Lower leg skin (tissue), 4 donors: ENCODE measurements at regions not wholly inside any gene's neighbourhood (a gene's known extent, or its start where the extent isn't known, plus 50 kb on each side); places are given as distances from the start of the nearest gene placed in this dataset.

Source experiments
- DNase-seq, 2 donors: peaks; one replicate each; pipeline ENCODE4 v3.0.0-alpha.2; 2019; ENCODE audit warnings: low spot score in 2 of 2
- H3K4me3 ChIP-seq: fragments of 200-600 bp; sonication (generic); 2 replicates; pipeline ENCODE4 v1.5.1; 2017; ENCODE audit warnings: mild to moderate bottlenecking, low read depth; ENCODE audit not compliant: poor library complexity, severe bottlenecking
- POLR2A ChIP-seq, 2 donors: fragments of 450-650 bp; IDR thresholded peaks; one replicate each; pipeline ENCODE4 v1.6.1; 2016 to 2017; ENCODE audit warnings: antibody characterized with exemption in 2 of 2, mild to moderate bottlenecking in 1 of 2, moderate library complexity in 1 of 2
- WGBS, 2 donors: methylation state at CpG; one replicate each; pipeline ENCODE4 v1.1.5; 2018; 5-methylcytosine and 5-hydroxymethylcytosine counted together
- intact Hi-C: fragments of 100-400 bp; cut with DNase I; formaldehyde crosslinking; loops from one replicate; pipeline ENCODE4 v1.15.0; 2023; ENCODE audit warnings: low total_unique reads
- TF ChIP-seq, protein P1 (sequence below), 3 donors: fragments of 450-650 bp; IDR thresholded peaks; one replicate each; pipeline ENCODE4 v1.5.1; 2016; ENCODE audit warnings: antibody characterized with exemption in 3 of 3, mild to moderate bottlenecking in 3 of 3, moderate library complexity in 2 of 3

DNA sequence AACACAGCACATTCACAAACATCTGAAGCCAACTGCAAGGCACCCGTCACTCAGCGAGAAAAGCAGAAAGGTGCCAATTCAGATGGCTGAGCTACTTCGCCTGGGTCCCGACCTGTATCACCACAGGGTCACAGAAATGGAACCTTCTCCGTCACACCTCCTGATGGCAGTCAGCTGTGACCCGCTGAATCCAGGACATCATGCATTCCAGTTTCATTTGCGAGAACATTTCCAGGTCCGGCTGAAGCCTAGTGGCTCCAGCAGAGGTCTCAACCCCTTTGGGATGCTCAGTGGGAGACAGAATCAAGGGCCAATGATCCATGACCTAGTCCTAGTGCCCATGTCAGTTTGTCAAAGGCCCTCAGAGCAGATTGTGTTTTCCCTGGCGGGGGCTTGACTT lies 193.6 kb upstream of the KLF14 start:
- no peak for DNase-seq
- intact Hi-C loops, result no loop called here
- TF ChIP-seq, protein P1, sequence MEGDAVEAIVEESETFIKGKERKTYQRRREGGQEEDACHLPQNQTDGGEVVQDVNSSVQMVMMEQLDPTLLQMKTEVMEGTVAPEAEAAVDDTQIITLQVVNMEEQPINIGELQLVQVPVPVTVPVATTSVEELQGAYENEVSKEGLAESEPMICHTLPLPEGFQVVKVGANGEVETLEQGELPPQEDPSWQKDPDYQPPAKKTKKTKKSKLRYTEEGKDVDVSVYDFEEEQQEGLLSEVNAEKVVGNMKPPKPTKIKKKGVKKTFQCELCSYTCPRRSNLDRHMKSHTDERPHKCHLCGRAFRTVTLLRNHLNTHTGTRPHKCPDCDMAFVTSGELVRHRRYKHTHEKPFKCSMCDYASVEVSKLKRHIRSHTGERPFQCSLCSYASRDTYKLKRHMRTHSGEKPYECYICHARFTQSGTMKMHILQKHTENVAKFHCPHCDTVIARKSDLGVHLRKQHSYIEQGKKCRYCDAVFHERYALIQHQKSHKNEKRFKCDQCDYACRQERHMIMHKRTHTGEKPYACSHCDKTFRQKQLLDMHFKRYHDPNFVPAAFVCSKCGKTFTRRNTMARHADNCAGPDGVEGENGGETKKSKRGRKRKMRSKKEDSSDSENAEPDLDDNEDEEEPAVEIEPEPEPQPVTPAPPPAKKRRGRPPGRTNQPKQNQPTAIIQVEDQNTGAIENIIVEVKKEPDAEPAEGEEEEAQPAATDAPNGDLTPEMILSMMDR (IDR thresholded peaks at IDR 0.05), result no peak
- TF ChIP-seq POLR2A (IDR thresholded peaks at IDR 0.05), result no peak
- 92% methylated on average over 9 of the region's 9 CpGs for WGBS, 2 donors
- H3K4me3 ChIP-seq, result no peak overlapping the region

DNA sequence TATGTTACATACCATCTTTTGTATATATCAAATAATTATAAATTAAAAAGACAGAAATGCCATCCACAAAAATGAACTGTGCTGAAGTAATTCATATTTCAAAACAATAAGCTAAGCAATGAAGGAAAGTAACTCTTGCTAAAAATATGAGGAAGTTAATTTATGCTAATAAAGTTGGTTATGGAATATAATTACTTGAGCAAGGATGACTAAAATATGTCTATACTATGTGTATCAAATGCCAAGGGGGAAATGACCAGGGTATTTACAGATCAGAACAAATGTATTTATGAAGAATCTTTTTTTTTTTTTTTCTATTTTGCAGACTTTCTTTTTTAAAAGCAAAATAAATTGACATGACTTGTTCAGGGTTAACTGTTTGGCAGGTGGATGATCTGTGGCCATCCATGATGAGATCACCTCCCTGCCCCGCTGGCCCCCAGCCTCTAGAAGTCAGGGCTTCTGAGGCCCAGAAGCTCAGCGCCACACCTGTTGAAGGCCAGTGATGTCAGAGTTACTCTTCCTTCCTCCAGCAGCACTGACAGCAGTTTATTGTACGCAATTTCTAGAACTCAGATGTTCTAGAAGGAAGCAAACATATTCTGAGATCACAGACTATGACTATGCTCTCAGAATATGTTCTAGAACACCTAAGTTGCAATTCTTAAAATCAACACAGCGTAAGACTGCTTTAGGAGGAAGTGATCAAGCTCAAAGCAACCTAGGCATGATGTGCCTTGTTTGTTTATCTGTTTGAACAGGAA lies 196.1 kb upstream of the KLF14 start:
- 53 to 54% methylated on average over 4 of the region's 4 CpGs for WGBS, 2 donors
- H3K4me3 ChIP-seq, result no peak overlapping the region
- no peak for DNase-seq
- TF ChIP-seq, protein P1 (IDR thresholded peaks at IDR 0.05), result no peak
- no peak for TF ChIP-seq POLR2A (IDR thresholded peaks at IDR 0.05)
- intact Hi-C loops, result no loop called here

DNA sequence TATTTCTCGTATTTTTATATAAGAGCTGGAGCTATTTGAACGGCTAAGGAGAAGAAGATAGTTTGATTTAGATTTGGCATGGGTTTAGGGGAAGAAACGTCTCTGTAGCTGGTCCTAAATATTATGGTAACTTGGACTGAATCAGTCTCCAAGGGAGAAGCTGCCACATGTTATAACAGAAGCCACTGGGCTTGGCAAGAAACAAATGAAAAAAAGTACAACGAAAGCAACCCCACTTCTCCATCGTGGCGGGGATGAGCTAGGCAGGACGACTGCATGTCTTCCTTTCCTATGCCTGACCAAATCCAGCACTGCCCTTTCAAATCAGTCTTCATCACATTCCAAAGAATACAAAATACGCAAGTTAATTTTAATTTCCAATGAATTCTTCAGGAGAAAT lies 196.7 kb upstream of the KLF14 start:
- intact Hi-C loops, result no loop called here
- WGBS, 2 donors, result 41 to 42% methylated on average over 8 of the region's 8 CpGs

DNA sequence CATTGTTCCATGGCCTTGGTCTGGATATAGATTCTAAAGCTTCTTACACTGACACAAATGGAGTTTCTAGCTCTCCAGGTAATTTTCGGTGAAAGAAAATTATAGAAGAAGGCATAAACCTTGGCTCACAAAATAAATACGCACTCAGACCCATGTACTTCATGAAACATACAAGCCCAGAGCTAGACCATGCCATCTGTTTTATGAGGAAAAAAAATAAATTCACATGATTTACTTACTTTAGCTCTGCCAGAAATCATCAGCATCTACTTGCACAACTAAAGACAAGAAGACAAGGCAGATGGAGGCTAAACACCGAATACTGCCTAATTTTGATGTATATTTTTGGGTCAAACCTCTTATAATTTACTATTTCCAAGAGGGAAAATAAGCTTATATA lies 197.4 kb upstream of the KLF14 start:
- WGBS, 2 donors, result 94% methylated on average over 3 of the region's 3 CpGs
- intact Hi-C loops, result no loop called here
- TF ChIP-seq POLR2A (IDR thresholded peaks at IDR 0.05), result no peak
- TF ChIP-seq, protein P1 (IDR thresholded peaks at IDR 0.05), result no peak
- DNase-seq, result no peak
- no peak overlapping the region for H3K4me3 ChIP-seq

More for the DNA sequence above, 196.7 kb upstream of the KLF14 start:
- no peak for DNase-seq
- no peak overlapping the region for H3K4me3 ChIP-seq
- TF ChIP-seq, protein P1 (IDR thresholded peaks at IDR 0.05), result no peak
- TF ChIP-seq POLR2A (IDR thresholded peaks at IDR 0.05), result no peak

DNA sequence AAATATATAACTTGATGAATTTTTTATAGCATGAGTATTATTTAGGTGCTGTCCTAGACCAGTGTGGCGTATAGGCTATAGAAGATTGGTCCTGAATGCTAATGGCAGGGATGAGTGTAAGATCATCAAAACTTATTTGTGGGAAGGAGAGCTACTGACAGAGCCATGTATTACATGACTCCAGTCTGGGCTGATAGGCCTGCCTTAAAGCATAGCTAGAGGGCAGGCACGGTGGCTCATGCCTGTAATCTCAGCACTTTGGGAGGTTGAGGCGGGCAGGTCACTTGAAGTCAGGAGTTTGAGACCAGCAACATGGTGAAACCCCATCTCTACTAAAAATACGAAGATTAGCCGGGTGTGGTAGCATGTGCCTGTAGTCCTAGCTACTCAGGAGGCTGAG lies 198.1 kb upstream of the KLF14 start:
- no peak for TF ChIP-seq POLR2A (IDR thresholded peaks at IDR 0.05)
- TF ChIP-seq, protein P1 (IDR thresholded peaks at IDR 0.05), result no peak
- intact Hi-C loops, result no loop called here
- DNase-seq, result no peak
- 87 to 96% methylated on average over 5 of the region's 5 CpGs for WGBS, 2 donors
- no peak overlapping the region for H3K4me3 ChIP-seq
